ENCODE measurements at regions not wholly inside any gene's neighbourhood (a gene's known extent, or its start where the extent isn't known, plus 50 kb on each side); places are given as distances from the start of the nearest gene placed in this dataset.

DNA sequence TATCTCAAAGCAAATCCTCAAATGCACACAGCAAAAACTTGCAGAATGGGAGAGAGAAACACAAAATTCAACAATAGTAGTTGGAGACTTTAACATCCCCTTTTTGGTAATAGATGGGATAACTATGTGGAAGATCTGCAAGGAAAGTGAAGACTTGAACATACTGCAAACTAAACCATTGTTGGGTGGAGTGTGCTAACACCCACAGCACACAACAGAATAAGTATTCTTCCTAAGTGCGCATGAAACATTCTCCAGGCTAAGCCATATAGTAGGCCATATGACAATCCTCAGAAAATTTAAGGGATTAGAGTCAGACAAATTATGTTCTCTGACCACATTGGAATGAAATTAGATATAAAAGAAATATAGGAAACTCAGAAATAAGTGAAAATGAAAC is 230.6 kb downstream of the FBXO15 start:
- Histone ChIP-seq H4K20me1 (ENCODE audit: control insufficient read depth, insufficient read depth) (no peaks in the 10 kb centered on the region), H2AFZ (ENCODE audit: control insufficient read depth, low read depth, low read length) (no peak overlapping the region), H3K79me2 (ENCODE audit: control insufficient read depth, insufficient read depth, low read length) (no peaks in the 10 kb centered on the region), H3K27me3 (replicated peaks in 1 of 2; ENCODE audit: control insufficient read depth in 2 of 2, insufficient read depth in 2 of 2, low read length in 1 of 2) (no peaks in the 10 kb centered on the region), H3K4me2 (ENCODE audit: control insufficient read depth, insufficient read depth) (no peak overlapping the region), H3K4me3 (no peak overlapping the region), H3K9ac (ENCODE audit: control insufficient read depth, insufficient read depth, low read length) (no peak overlapping the region), H3K4me1 (ENCODE audit: control insufficient read depth, insufficient read depth, low read length) (no peaks in the 10 kb centered on the region), H3K9me3 (replicated peaks; ENCODE audit: control insufficient read depth, insufficient read depth, low read length) (no peaks in the 10 kb centered on the region), H3K36me3 (ENCODE audit: control insufficient read depth in 2 of 2, insufficient read depth in 2 of 2, low read length in 1 of 2) (no peaks in the 10 kb centered on the region), H3K27ac (ENCODE audit: control insufficient read depth, insufficient read depth) (no peak overlapping the region)
- in situ Hi-C loops (cut with MboI): no loop called here
- ATAC-seq: no peak
- DNase-seq (ENCODE audit: low read depth, low spot score): no peak
- TF ChIP-seq STAT1 (conservative IDR thresholded peaks at IDR 0.05) (no peak), RCOR1 (conservative IDR thresholded peaks at IDR 0.05; ENCODE audit: low read depth, low read length) (no peak)
- SMC1A ChIA-PET (ENCODE audit: uncharacterized antibody, unreplicated experiment): interaction anchor here (0.8 kb wide), 1 partner anchor 25 kb away, joined by 3 read pairs; no protein-coding TSS in a partner anchor
- RAD21 ChIA-PET (ENCODE audit: unreplicated experiment): no interaction called here
- 84% methylated on average over 1 of the region's 1 CpG for WGBS (ENCODE audit: insufficient coverage, insufficient replicate concordance, low lambda C conversion rate, missing lambda C conversion rate)
- intact Hi-C loops (cut with micrococcal nuclease; ENCODE audit: unreplicated experiment): no loop called here
- CTCF ChIA-PET: interaction anchor here (0.7 kb wide), 1 partner anchor 47 kb away, joined by 3 read pairs; no protein-coding TSS in a partner anchor
- POLR2A ChIA-PET: no interaction called here
- no peak for FAIRE-seq
- BruUV-seq (replicated peaks): no TSS peak

DNA sequence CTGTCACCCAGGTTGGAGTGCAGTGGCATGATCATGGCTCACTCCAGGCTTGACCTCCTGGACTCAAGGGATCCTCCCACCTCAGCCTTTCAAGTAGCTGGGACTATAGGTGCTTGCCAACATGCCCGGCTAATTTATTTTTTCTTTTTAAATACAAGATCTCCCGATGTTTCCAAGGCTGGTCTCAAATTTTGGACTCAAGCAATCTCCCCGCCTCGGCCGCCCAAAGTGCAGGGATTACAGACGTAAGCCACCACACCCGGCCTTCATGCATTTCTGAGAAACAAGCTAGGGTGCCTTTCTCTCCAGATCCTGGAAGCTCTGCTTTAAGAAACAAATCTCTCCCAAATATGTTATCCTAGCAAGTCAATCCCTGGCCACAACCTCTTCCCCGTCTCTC is 234.1 kb downstream of the FBXO15 start:
- Histone ChIP-seq H3K27ac (ENCODE audit: control insufficient read depth, insufficient read depth) (no peak overlapping the region), H4K20me1 (ENCODE audit: control insufficient read depth, insufficient read depth) (no peaks in the 10 kb centered on the region), H3K9me3 (replicated peaks; ENCODE audit: control insufficient read depth, insufficient read depth, low read length) (no peaks in the 10 kb centered on the region), H3K4me3 (no peak overlapping the region), H3K4me1 (ENCODE audit: control insufficient read depth, insufficient read depth, low read length) (no peaks in the 10 kb centered on the region), H2AFZ (ENCODE audit: control insufficient read depth, low read depth, low read length) (no peak overlapping the region), H3K36me3 (ENCODE audit: control insufficient read depth in 2 of 2, insufficient read depth in 2 of 2, low read length in 1 of 2) (no peaks in the 10 kb centered on the region), H3K79me2 (ENCODE audit: control insufficient read depth, insufficient read depth, low read length) (no peaks in the 10 kb centered on the region), H3K9ac (ENCODE audit: control insufficient read depth, insufficient read depth, low read length) (no peak overlapping the region), H3K4me2 (ENCODE audit: control insufficient read depth, insufficient read depth) (no peak overlapping the region), H3K27me3 (replicated peaks in 1 of 2; ENCODE audit: control insufficient read depth in 2 of 2, insufficient read depth in 2 of 2, low read length in 1 of 2) (no peaks in the 10 kb centered on the region)
- ATAC-seq: no peak
- in situ Hi-C loops (cut with MboI) (no loop called here), intact Hi-C loops (cut with micrococcal nuclease; ENCODE audit: unreplicated experiment) (no loop called here)
- no peak for TF ChIP-seq EED (IDR thresholded peaks at IDR 0.05; ENCODE audit: low read depth)
- BruUV-seq (replicated peaks): no TSS peak
- SMC1A ChIA-PET (ENCODE audit: uncharacterized antibody, unreplicated experiment): no interaction called here
- no peak for DNase-seq (ENCODE audit: low read depth, low spot score)
- POLR2A ChIA-PET: no interaction called here
- WGBS (ENCODE audit: insufficient coverage, insufficient replicate concordance, low lambda C conversion rate, missing lambda C conversion rate): 32% methylated on average over 8 of the region's 8 CpGs
- CTCF ChIA-PET: no interaction called here
- RAD21 ChIA-PET (ENCODE audit: unreplicated experiment): no interaction called here
- FAIRE-seq: no peak
